ENCODE measurements at regions not wholly inside any gene's neighbourhood (a gene's known extent, or its start where the extent isn't known, plus 50 kb on each side); places are given as distances from the start of the nearest gene placed in this dataset.
"Not testable (repeated sequence)": the region's sequence is repeated elsewhere in the genome, so short reads cannot be mapped to it uniquely, and the experiment has no call there.

DNA sequence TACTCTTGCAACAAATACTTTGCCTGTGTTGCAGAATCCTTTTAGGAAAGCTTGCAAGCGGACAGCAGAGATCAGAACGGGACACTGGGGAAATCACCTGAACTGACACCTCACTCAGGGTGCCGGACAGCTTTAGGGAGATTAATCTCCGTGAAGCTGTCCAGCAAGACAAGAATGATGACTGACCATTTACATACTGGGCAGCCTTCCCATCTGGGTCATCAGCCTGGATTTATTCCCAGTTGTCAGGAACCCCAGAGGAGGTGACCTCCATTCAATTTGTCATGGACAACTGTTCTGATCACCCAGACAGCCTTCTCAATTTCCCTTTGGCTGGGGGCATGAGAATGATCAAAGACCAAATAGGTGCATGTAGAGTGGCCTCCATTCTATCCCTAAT, 93.0 kb upstream of the EGFL6 start:
- ATAC-seq = no peak

GRCh38 chrX:13474164-13474516, 95.3 kb upstream of the EGFL6 start:
- no peak for ATAC-seq

GRCh38 chrX:13473442-13474163, 95.8 kb upstream of the EGFL6 start:
- ATAC-seq = no peak

DNA sequence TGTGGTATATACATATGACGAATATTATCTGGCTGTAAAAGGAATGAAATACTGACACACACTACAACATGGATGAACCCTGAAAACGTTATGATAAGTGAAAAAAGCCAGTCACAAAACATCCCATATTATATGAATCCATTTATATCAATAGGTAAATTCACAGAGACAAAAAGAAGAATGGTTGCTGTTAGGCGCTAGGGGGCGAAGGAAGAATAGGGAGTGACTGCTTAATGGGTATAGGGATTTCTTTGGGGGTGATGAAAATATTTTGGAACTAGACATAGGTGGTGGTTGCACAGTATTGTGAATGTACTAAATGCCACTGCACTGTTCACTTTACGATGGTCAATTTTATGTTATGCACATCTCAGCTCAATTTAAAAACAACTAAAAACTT, 96.4 kb upstream of the EGFL6 start:
- no peak for ATAC-seq

DNA sequence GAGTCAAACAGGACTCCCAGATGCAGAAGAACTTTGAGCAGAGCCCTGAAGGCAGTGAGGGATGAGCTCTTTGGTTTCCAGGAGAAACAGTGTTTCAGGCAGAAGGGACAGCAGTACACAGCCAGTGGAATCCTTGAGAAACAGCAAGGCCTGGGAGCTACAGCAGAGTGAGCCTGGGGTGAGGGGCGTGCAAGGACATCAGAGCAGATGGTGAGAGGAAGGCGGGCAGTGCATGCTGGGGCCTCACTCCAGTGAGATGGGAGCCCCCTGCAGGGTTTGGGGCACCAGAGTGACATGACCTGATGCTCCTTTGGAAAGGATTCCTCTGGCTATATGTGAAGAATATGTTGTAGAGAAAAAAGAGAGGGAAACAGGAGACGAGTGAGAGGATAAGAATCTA, 98.1 kb upstream of the EGFL6 start:
- no peak for ATAC-seq

DNA sequence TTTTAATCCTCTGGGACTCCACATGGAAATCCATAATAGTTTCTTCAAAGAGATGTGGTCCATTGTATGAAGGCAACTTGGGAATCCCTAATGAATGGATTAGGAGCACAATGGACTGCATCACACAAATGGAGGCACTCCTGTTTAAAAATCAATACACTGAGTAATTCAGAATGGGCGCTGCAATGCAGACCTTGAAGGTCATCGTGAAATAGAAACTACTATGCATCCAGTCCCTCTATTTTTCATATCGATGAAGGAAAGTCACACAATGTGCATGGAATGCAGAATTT, 98.8 kb upstream of the EGFL6 start:
- ATAC-seq = no peak

DNA sequence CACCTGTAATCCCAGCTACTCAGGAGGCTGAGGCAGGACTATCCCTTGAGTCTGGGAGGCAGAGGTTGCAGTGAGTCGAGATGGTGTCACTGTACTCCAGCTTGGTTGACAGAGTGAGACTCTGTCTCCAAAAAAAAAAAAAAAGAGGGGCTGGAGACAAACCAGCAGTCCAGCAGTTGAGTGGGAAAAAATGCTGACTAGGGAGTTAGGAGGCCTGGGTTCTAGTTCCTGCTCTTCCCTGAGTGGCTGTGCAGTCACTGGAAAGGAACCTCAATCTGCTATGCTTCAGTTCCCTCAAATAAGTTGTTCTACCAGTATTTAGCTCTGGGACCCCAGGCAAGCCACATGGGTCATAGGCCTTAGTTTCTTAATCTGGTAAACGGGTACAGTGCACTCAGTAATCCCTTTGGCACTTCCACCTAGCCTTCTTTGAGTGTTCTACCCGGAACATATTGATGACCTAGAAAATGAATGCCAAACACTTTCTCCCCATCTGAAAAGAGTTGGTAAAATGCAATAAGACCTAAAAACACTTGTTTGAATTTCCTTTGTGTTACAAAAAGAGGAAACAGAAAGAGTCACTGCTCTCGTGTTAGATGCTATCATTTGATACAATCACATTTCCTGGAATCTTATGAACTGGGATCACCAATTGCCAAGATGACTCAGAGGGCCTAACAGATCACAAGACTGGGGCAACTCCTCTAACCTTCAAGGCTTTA, 99.3 kb upstream of the EGFL6 start:
- peak; percentile 51 for ATAC-seq

- ATAC-seq = no peak
Observed at GRCh38 chrX:13468096-13468495, 101.3 kb upstream of the EGFL6 start.

- ATAC-seq = no peak
Observed at GRCh38 chrX:13467243-13467642, 102.2 kb upstream of the EGFL6 start.

DNA sequence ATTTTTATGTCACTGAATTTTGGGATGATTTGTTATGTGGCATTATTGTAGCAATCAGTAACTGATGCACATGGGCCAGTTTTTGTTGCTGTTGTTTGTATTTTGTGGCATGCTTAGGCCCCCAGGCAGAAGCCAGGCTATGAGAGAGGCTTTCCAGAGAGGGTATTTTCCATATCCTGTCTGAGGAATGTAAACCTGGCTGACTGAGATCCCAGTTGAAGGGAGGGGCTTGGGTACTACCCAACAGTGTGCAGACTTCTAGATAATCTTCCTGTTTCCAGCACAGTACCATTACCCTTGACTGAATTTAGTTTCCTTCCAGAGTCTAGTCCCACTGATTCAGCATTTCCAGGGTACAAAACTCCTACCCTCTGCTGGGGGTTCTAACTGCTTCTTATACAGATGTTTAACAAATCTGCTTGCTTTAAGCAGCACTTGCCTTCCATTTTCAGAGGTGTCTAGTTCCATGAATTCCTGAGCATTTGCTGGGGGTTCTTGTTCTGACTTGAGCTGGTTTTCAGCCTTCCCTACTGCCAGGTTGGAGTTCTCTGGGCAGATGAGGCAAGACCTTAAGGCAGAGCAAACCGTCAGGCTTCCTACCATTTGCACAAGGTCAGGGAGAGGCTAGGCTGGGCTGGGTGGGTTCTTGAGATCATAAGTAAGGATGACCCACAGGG, 104.7 kb upstream of the EGFL6 start:
- ATAC-seq = no peak

GRCh38 chrX:13463608-13464007, 105.8 kb upstream of the EGFL6 start:
- ATAC-seq = no peak

DNA sequence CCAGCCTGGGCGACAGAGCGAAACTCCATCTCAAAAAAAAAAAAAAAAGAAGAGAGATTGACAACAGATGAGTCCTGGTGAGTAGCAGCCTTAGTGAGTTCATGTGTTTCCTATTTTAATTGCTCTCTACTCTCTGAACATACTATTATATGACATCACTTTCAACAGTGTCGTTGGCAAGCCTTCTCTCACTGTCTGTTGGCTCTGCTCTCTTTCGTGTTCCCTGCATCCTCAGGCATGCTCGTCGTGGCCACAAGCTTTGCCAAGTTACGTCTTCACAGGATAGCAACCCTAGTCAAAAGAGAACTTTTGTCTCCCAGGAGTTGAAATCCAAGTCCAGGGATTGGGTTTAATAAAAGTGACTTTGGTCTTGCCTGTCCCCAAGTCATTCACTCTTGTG, 117.1 kb upstream of the EGFL6 start:
- ATAC-seq = no peak

DNA sequence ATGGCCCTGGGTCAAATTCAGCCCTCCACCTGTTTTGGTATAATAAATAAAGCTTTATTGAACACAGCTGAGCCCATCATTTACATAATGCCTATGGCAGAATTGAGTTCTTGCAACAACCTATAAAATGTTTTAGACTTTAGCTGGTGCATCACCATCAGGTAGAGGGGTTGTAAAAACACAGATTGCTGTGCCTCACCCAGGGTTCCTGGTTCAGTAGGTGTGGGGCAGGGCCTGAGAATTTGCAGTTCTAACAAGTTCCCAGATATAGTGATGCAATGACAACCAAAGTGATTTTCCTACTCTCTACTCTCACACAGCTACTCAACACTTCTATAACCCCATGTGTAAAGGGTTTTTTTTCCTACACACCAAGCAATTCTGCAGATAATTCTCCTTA, 120.0 kb upstream of the EGFL6 start:
- no peak for ATAC-seq

DNA sequence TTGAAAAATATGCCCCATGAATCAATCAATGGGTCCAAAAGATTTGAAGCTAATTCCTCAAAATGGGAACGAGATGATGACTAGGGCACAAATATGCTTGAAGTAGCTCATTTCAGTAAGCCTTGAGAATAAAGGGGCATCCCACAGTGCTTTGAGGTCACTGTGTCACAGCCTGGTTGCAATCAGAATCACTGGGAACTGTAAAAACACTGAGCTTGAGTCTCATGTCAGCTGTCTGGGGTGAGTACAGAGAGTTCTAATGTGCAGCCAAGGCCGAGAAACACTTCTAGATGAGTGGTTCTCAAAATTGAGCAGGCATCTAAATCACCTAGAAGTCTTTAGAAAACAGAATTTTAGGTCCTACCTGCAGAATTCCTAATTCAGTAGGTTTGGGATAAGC, 120.5 kb upstream of the EGFL6 start:
- no peak for ATAC-seq

DNA sequence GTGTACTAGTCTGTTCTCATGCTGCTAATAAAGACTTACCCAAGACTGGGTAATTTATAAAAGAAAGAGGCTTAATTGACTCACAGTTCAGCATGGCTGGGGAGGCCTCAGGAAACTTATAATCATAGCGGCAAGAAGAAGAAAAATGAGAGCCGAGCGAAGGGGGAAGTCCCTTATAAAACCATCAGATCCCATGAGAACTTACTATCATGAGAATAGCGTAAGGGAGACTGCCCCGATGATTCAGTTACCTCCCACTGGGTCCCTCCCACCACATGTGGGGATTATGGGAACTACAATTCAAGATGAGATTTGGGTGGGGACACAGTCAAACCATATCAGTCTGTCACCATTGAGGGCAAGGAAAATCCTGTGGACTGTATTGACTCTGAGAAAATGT, 121.8 kb upstream of the ATXN3L start:
- not testable (repeated sequence) for ATAC-seq

- ATAC-seq = no peak
Observed at GRCh38 chrX:13440176-13440575, 120.3 kb upstream of the ATXN3L start.

- ATAC-seq = no peak
Observed at GRCh38 chrX:13433298-13433605, 113.4 kb upstream of the ATXN3L start.

GRCh38 chrX:13432414-13433297, 112.8 kb upstream of the ATXN3L start:
- ATAC-seq = no peak

DNA sequence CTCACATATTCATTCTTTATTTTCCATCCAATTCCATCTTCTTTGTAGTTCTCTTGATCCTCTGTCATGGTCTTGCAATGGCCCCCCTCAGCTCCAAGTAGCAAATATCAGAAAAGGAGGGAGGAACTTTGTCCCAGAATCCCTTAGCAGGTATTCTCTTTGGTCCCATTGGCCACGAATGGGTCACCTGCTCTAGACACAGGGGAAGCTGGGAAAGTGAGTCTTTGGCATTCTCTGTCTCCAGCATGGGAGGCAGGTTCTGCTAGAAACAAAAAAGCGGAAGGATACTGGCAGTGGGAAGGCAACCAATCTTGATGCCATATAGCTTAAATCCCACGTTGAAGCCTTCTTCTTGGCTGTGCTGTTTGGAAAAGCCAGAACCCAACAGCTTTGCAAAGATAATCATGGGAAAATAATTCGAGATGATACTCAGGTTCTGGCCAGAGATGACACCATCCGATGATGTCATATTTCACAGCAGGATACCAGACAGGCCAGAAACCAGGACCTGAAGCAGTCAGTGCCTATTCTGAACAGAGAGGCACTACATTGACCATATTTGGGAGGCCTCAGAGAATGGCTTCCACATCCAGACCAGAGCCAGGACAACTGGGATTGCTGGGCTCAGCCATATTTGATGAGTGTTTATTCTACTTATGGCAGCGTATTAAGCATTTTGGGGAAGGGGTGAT, 110.4 kb upstream of the ATXN3L start:
- ATAC-seq = no peak

DNA sequence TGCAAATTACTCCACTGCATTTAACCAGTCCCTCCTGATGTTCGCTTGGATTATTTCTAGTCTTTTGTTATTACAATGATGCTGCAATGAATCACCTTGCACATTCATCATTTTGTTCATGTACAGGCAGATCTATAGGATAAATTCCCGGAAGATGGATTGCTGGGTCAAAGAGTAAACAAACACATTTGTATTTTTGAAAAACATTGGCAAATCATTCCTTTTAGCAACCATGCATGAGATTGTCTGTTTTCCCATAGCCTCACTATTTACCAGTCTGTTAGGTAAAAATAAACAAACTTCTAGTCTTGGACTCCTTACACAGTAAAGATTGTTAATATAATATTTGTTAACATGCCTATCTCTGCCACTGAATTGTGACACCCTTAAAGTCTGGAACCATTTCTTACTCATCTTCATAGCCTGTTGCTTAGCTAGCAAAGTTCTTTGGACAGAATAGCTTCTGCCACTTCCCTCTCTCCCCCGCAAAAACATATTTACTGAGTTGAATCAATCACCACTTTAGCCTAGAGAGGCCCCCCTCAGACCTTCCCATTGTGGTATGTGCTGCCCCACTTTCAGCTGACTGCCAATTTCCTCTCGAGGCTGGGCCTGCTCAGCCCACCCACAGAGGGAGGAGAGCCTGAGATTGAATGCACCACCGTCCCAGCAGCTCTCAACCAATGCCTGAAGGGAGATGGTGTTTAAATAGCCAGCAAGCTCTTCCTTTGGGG, 108.4 kb upstream of the ATXN3L start:
- peak; percentile 88 for ATAC-seq

- no peak for ATAC-seq
Observed at GRCh38 chrX:13427441-13428052, 107.7 kb upstream of the ATXN3L start.
